Vagina (tissue), 2 donors: ENCODE measurements at regions not wholly inside any gene's neighbourhood (a gene's known extent, or its start where the extent isn't known, plus 50 kb on each side); places are given as distances from the start of the nearest gene placed in this dataset.

ENCODE experiments used
- CTCF ChIP-seq, 3 experiments: fragments of 450-650 bp in 2 of 3; fragments of 200-600 bp in 1 of 3; sonication (generic) in 1 of 3; IDR thresholded peaks; one replicate each; pipeline ENCODE4 v1.5.1; 2017 to 2019; ENCODE audit warnings: antibody characterized with exemption in 3 of 3, mild to moderate bottlenecking in 2 of 3, moderate library complexity in 2 of 3
- POLR2AphosphoS5 ChIP-seq, 2 donors: sonication (generic); formaldehyde crosslinking; IDR thresholded peaks; one replicate each; pipeline ENCODE4 v1.9.0; 2017; ENCODE audit warnings: antibody characterized with exemption in 2 of 2, mild to moderate bottlenecking in 2 of 2, low read depth in 1 of 2; ENCODE audit not compliant: insufficient read depth in 1 of 2

DNA sequence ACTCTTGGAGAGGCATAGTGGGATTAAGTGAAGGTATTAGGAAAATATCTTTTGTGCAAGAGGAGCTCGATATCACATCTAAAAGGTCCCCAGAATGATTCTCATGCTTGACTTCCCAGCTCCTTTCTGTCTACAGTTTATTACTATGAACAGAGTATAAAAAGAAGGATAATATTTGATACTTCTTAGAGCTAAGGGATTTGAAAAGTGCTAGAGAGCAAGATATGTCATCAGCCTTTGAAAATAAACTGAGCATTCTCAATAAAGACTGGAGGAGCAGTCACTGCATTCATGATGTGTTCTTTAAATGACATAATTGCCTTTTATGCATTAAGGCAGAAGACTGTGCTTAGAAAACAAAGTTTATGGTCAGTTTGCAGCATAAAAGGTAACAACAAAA lies 543.2 kb upstream of the NRXN1 start:
- TF ChIP-seq POLR2AphosphoS5 (IDR thresholded peaks at IDR 0.05; ENCODE audit: insufficient read depth in 1 of 2, low read depth in 1 of 2) (no peak), CTCF (IDR thresholded peaks at IDR 0.05) (no peak)
